DMS53 treated with DMSO at 0.1 percent for 48 hours (cell line): ENCODE measurements at regions not wholly inside any gene's neighbourhood (a gene's known extent, or its start where the extent isn't known, plus 50 kb on each side); places are given as distances from the start of the nearest gene placed in this dataset.
A peak's percentile ranks its signal among the peaks of the same experiment; 100 is the strongest.
"Not testable (repeated sequence)": the region's sequence is repeated elsewhere in the genome, so short reads cannot be mapped to it uniquely, and the experiment has no call there.

ENCODE experiments used
- DNase-seq: peaks from one replicate; lab custom pipeline; 2025; ENCODE audit not compliant: unreplicated experiment; lab: John Stamatoyannopoulos, UW

GRCh38 chr18:60067426-60068210, 167.8 kb downstream of the PMAIP1 start:
- no peak for DNase-seq

DNA sequence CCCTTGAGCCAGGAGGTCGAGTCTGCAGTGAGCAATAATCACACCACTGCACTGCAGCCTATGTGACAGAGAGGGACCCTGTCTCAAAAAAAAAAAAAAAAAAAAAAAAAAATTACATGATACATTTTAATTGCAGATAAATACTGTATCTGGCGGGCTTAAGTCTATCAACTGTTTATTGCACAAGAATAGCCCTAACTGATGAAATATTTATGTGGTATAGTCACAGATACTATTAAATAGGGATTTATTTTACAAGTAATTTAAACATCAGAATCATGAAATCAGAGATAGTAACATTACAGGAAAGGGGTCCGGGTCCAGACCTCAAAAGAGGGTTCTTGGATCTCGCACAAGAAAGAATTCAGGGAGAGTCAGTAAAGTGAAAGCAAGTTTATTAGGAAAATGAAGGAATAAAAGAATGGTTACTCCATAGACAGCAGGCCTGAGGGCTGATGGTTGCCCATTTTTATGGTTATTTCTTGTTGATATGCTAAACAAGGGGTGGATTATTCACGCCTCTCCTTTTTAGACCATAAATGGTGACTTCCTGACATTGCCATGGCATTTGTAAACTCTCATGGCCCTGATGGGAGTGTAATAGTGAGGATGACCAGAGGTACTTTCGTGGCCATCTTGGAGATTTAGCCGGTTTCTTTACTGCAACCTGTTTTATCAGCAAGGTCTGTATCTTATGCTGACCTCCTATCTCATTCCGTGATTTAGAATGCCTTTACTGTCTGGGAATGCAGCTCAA, 166.6 kb downstream of the PMAIP1 start:
- DNase-seq, result no peak

- no peak for DNase-seq
These were observed 164.5 kb downstream of the PMAIP1 start for GRCh38 chr18:60064271-60064670.

DNA sequence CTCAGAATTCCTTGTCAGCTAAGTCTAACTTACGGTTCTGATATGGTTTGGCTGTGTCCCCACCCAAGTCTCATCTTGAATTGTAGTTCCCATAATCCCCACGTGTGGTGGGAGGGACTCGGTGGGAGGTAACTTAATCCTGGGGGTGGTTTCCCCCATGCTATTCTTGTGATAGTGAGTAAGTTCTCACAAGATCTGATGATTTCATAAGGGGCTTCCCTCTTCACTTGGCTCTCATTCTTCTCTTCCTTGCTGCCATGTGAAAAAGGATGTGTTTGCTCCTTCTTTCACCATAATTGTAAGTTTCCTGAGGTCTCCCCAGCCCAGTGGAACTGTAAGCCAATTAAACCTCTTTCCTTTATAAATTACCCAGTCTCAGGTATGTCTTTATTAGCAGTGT, 163.0 kb downstream of the PMAIP1 start:
- not testable (repeated sequence) for DNase-seq

DNA sequence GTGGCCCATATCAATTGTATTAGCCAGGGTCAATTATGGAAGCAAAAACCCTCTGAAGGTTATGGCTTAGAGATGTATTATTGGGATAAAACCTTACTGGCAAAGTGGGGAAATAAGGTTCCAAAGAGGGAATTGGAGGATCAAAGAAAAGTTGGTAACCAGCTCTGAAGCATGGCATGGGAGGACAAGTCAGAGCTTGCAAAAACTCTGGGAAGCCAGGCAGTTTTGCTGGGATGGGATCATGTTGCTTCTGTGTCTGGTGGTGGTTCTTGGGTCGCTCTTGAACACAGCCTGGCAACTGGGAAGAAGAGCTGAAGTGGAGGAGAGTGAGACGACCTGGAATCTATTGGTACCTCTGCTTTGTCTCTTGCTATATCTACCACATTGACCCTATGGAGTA, 162.6 kb downstream of the PMAIP1 start:
- no peak for DNase-seq

- DNase-seq, result no peak
These were observed 160.8 kb downstream of the PMAIP1 start for GRCh38 chr18:60060578-60060977.

GRCh38 chr18:60060026-60060425, 160.2 kb downstream of the PMAIP1 start:
- DNase-seq, result no peak

DNA sequence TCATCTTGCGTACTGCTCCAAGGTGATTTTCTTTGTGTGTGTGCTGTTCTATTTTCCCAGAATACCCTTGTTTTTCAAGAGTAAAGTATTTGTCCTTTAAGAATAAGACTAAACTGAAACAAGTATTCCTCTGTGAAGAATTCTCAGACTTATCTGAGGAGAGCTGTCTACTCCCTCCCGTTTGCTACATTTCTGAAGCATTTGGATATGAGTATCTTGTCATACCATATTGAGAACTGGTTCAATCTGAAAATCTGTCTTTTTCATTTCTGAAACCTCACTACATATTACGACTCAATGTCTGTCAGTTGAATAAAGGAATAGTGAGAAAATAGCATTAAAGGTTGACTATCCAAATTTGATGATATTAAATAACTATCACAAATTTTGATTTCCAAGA, 159.4 kb downstream of the PMAIP1 start:
- DNase-seq, result no peak

- DNase-seq, result peak; percentile 100
These were observed 154.0 kb downstream of the PMAIP1 start for GRCh38 chr18:60053747-60054304.

DNA sequence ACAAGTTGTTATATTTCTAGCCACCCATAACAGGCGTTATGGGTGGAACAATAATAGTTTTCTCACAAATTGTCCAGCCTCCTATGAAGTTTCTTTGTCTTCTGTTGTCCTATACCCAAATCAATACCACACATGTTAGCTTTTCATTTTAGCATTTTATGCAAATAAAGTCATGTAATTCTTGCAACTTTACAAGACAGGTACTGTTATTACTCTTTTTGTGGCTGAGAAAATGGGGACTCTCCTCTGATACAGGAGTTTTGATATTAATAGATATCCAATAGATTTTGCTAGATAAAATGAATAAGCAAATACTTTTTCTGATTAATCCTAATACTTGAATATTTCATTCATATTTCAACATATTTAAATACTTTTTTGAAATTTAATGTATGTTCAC, 151.0 kb downstream of the PMAIP1 start:
- DNase-seq, result no peak

DNA sequence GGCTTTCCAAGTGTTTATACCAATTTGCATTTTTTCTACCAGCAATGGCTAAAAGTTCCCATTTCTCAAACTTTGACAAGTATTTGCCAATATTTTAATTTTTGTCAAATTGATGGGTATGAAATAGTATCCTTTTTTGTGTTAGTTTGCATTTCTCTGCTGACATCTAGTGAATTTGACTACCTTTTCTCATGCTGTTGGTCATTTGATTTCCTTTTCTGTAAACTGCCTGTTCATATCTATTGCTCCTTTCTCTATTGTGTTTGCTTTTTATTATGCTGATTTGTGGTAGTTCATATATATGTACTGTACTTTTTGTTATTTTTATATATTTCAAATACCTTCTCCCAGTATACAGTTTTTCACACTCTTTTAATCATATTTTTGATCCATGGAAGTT, 149.4 kb downstream of the PMAIP1 start:
- DNase-seq, result no peak

GRCh38 chr18:60047556-60047955, 147.8 kb downstream of the PMAIP1 start:
- no peak for DNase-seq

- peak; percentile 67 for DNase-seq
These were observed 144.7 kb downstream of the PMAIP1 start for GRCh38 chr18:60044290-60045006.

- no peak for DNase-seq
These were observed 141.2 kb downstream of the PMAIP1 start for GRCh38 chr18:60040971-60041370.

DNA sequence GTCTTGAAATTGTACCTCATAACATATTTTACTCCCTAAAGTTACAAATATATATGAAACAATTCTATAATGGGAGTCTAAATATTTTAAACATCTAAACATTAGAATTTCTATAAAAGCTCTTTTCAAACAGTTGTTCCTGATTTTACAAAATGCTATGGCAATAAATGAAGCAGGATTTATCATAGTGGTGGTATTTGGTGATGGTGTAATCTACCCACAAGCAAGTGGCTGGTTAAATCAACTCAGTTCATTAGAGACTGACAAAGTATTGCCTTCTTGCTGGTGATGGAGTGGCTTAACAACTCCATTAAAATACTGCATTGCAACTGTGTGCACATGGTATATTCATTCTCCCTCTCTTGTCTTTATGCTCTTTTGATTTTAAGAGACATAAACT, 138.9 kb downstream of the PMAIP1 start:
- no peak for DNase-seq

GRCh38 chr18:60027397-60027796, 127.6 kb downstream of the PMAIP1 start:
- DNase-seq, result no peak

DNA sequence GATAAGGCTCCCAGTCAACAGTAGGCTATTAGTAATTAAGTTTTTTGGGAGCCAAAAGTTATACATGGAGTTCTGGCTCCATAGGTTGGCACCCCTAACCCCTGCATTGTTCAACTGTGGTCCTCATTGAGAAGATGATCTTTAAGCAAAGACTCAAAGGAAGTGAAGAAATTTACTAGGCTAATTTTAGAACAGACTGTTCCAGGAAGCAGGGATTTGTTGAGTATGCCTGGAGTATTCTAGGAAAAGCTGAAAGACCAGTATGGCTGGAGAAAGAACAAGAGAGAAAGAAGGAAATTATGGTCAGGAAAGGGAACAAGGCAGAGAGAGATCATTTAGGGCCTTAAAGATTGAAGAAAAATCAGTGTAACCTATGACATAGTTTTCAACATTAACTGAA, 125.1 kb downstream of the PMAIP1 start:
- DNase-seq, result peak; percentile 42

DNA sequence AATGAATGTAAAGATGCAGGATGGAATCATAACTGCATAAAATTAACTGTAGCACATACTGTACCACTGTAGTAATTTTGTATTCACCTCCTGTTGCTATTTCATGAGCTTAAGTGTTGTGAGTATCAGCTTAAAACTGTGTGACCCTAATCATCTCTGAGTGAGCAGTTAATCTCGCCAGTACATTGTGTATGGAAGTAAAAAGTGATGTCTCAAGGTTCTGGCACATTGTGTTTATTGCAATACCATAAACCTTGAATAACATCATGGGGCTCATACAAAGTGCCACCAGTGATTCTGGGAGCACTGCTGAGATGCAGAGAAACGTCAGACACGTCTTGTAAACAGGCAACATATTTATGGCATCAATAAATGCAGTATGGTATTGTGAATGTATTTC, 124.5 kb downstream of the PMAIP1 start:
- DNase-seq, result no peak

GRCh38 chr18:60022671-60023276, 123.0 kb downstream of the PMAIP1 start:
- DNase-seq, result peak; percentile 37

GRCh38 chr18:60021556-60021955, 121.8 kb downstream of the PMAIP1 start:
- no peak for DNase-seq
